ENCODE measurements at regions not wholly inside any gene's neighbourhood (a gene's known extent, or its start where the extent isn't known, plus 50 kb on each side); places are given as distances from the start of the nearest gene placed in this dataset.

DNA sequence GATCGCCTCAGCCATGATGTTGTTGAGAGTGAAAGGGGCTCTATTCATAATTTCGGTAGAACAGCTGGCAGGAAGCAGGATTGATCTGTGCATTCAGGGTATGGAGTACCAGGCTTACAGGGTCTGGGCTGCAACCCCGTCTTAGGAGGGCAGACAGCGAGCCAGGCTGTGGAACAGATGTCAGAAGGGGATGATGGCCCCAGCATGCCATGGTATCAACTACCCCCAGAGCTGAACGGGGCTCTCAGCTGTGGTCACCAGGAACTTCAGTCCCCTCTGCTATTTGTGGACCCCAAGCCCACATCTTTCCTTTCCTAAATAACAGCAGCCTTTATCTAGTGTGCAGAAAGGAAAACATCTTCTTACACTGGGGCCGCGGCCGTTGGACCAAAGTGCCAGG lies 422.2 kb upstream of the SALL3 start:
- ATAC-seq (no peak), DNase-seq (no peak)
- H3K9me3 Mint-ChIP-seq = peaks cover 11% of the 10 kb centered on the region
- no peak overlapping the region for H3K4me3 Mint-ChIP-seq
- no peaks in the 10 kb centered on the region for H3K4me1 Mint-ChIP-seq
- no peaks in the 10 kb centered on the region for H3K27me3 Mint-ChIP-seq
- no peaks in the 10 kb centered on the region for H3K36me3 Mint-ChIP-seq (ENCODE audit: low read depth)
- no peak overlapping the region for H3K27ac Mint-ChIP-seq

DNA sequence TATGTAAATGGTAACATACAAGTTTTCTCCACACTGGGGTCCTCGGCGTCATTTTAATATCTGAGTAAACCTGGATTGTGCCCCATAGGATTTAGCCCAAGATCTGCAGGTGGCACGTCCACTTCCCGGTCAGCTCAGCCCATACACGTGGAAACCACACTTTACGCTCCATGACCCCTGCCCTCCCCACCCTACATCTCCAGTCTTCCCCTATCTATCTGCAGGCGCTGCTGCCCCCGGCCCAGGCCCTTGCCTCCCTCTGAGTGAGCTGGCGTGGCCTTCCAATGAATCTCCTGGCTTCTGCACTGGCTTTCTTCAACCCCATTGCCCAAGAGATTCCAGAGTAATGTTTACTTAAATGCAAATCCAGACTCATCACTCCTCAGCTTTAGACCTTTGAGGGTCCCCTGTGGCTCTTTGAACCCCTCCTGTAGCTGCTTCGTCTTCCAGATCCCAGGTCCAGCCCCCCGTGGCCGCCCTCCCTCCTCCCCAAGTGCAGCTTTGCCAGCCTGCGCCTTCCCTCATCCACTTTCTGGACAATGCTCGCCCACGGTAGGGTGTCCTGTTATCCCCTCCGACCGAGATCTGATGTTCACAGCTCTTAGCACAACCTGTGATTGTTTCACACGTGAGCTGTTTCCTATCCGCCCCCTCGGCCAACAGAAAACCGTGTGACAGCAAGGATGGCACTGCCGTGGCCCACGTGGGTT lies 421.4 kb upstream of the SALL3 start:
- no peak overlapping the region for H3K4me3 Mint-ChIP-seq
- ATAC-seq (no peak), DNase-seq (no peak)
- H3K4me1 Mint-ChIP-seq = no peaks in the 10 kb centered on the region
- H3K9me3 Mint-ChIP-seq = peaks cover 11% of the 10 kb centered on the region
- no peaks in the 10 kb centered on the region for H3K27me3 Mint-ChIP-seq
- no peak overlapping the region for H3K27ac Mint-ChIP-seq
- H3K36me3 Mint-ChIP-seq (ENCODE audit: low read depth) = no peaks in the 10 kb centered on the region

DNA sequence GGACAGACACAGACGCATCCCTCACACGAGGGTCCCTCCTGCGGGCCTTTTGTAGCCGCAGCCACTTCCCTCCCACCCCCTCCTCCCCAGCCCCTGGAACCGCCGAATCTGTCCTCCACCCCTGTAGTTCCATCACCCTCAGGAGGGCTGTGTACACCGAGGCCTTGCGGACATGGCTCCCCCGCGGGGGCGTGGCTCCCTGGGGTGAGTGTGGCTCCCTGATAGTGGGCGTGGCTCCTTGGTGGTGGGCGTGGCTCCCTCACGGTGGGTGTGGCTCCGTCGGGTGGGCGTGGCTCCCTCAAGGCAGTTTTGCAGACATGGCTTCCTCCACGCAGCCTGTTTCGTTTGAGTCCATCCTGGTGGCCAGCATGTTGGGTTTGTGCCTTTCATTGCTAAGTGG lies 420.7 kb upstream of the SALL3 start:
- no peaks in the 10 kb centered on the region for H3K36me3 Mint-ChIP-seq (ENCODE audit: low read depth)
- H3K27me3 Mint-ChIP-seq = no peaks in the 10 kb centered on the region
- no peak overlapping the region for H3K27ac Mint-ChIP-seq
- H3K9me3 Mint-ChIP-seq = peaks cover 11% of the 10 kb centered on the region
- DNase-seq (no peak), ATAC-seq (no peak)
- no peaks in the 10 kb centered on the region for H3K4me1 Mint-ChIP-seq
- H3K4me3 Mint-ChIP-seq = no peak overlapping the region

DNA sequence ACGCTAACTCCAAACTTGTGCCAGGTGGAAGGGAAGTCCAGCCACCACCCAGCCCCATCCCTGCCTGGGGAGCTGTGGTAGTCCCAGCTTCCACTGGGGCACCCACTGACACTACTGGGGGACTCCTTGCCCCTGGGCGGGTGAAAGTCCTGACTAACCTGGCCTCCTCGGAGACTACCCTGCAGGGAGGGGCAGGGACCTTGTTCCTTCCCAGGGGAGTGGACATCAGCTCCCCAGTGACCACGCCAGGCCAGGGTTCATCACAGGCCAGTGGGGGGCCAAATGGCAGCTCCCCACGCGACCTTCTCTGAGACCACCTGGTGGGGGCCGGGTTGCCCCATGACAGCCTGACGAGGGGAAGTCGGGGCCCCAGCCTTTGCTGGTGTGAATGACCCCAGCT lies 420.0 kb upstream of the SALL3 start:
- no peak for ATAC-seq
- Mint-ChIP-seq H3K4me1 (no peaks in the 10 kb centered on the region), H3K9me3 (peaks cover 10% of the 10 kb centered on the region), H3K4me3 (no peak overlapping the region), H3K27ac (no peak overlapping the region), H3K27me3 (no peaks in the 10 kb centered on the region), H3K36me3 (ENCODE audit: low read depth) (no peaks in the 10 kb centered on the region)
- no peak for DNase-seq

DNA sequence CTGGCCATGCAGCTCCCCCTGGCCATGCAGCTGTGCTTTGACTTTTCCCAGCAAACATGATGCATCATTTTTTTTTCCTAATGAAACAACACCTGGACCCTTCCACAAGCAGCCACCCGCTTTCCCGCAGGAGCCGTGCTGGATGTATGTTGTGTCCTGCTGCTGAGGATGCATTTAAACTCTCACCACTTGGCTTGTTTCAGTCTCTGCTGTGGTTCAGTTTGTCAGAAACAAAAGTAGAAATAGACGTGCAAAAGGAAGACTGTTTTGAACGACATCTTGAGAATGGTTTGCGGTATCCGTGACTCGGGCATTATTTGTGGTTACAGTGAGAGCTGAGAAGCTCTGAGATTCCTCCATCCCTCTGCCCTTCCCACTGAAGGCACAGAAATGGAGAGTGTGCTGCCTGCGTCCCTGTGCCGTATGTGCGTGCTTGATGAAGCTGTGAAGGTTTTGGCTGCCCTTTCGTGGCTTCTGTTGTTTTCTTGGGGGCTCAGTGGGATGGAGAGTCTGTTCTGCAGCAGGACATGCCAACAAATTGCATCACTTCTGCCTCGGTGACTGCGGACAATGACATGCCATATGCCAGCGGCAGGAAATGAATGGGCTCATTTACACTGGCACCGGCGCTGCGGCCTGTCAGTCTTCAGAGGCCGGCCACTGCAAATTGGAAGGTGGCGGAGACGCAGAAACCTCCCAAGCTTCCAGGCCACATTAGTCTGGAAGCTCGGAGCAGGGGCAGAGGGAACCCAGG lies 417.7 kb upstream of the SALL3 start:
- ATAC-seq (no peak), DNase-seq (no peak)
- Mint-ChIP-seq H3K27ac (no peak overlapping the region), H3K4me1 (no peaks in the 10 kb centered on the region), H3K36me3 (ENCODE audit: low read depth) (no peaks in the 10 kb centered on the region), H3K4me3 (no peak overlapping the region), H3K9me3 (no peaks in the 10 kb centered on the region), H3K27me3 (no peaks in the 10 kb centered on the region)

DNA sequence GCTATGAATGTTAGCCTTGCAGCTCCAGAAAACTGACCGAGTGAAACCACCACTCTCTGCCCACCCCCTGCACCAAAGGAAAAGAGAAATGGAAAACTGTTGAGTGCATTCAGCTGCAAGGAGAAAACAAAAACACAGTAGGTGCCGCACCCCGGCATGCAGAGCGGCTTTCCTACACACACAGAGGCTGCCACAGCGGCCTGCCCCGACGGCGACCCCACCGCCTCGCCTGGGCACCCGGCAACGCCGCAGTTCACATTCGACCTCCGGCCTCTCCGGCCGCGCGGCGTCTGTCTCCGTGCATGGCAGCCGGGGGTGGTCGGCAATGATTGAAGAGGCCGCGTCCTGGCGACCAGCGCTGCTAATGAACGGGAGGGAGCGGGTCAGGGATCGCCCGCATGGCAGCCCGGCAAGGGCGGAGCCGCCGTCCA lies 417.1 kb upstream of the SALL3 start:
- Mint-ChIP-seq H3K27me3 (no peaks in the 10 kb centered on the region), H3K4me3 (no peak overlapping the region), H3K4me1 (no peaks in the 10 kb centered on the region), H3K36me3 (ENCODE audit: low read depth) (no peaks in the 10 kb centered on the region), H3K27ac (no peak overlapping the region), H3K9me3 (peaks cover 5% of the 10 kb centered on the region)
- ATAC-seq (no peak), DNase-seq (no peak)

DNA sequence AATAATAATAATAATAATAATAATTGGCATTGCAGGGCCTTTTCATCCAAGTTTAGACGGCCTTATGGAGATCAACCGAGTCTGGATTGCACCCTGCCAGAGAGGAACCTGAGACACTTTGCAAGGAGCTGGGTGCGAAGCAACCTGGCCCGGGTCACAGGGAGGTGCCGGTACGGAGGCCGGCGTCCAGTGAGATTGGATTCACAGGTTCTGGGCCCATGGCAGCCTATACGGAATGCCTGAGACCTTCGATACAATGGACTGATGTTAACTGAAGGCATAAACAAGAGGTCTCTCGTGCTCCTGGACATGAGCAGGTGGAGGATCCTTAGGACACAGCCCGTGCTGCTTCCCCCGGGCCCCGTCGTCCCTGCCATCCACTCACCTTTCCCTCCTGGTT lies 416.5 kb upstream of the SALL3 start:
- peaks cover 5% of the 10 kb centered on the region for H3K9me3 Mint-ChIP-seq
- DNase-seq (no peak), ATAC-seq (no peak)
- H3K27ac Mint-ChIP-seq = no peak overlapping the region
- no peaks in the 10 kb centered on the region for H3K36me3 Mint-ChIP-seq (ENCODE audit: low read depth)
- no peak overlapping the region for H3K4me3 Mint-ChIP-seq
- no peaks in the 10 kb centered on the region for H3K4me1 Mint-ChIP-seq
- no peaks in the 10 kb centered on the region for H3K27me3 Mint-ChIP-seq

DNA sequence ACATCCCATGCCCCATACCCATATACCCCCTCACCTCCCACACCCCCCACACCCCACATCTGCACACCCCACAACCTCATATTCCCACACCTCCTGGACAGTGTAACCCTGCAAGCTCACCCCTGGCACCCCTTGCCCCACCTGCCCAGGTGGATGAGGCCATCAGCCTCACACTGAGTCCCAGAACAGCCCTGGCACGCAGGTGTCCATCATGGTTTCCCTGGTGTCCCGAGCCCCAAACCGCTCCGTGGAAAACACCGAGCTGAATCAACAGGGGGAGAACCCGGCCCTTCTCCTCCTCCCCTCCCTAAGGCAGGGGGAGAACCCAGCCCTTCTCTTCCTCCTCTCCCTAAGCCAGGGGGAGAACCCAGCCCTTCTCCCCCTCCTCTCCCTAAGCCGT lies 415.6 kb upstream of the SALL3 start:
- ATAC-seq = no peak
- no peak overlapping the region for H3K4me3 Mint-ChIP-seq
- no peaks in the 10 kb centered on the region for H3K36me3 Mint-ChIP-seq (ENCODE audit: low read depth)
- no peak overlapping the region for H3K27ac Mint-ChIP-seq
- no peaks in the 10 kb centered on the region for H3K27me3 Mint-ChIP-seq
- H3K9me3 Mint-ChIP-seq = peaks cover 12% of the 10 kb centered on the region
- no peak for DNase-seq
- H3K4me1 Mint-ChIP-seq = no peaks in the 10 kb centered on the region

DNA sequence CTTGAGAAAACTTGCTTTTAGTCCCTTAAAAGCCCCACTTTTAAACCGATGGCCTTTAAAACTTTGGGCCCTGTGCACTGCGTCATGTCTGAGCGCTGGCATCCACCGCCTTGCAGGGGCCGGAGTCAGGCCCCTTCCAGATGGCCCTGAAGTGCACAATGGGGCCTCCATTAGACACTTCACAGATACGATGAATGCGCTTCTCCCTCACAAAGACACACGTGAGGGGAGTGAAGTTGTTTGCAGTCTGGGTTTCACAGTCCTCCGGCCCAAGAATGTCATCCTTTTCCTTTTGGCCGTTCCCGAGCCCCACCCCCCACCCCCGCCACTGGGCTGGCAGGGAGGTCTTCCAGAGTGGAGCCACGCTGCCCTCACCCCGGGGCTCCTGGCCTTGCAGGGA lies 415.1 kb upstream of the SALL3 start:
- ATAC-seq (no peak), DNase-seq (no peak)
- peaks cover 12% of the 10 kb centered on the region for H3K9me3 Mint-ChIP-seq
- no peak overlapping the region for H3K27ac Mint-ChIP-seq
- H3K36me3 Mint-ChIP-seq (ENCODE audit: low read depth) = no peaks in the 10 kb centered on the region
- no peaks in the 10 kb centered on the region for H3K27me3 Mint-ChIP-seq
- H3K4me3 Mint-ChIP-seq = no peak overlapping the region
- H3K4me1 Mint-ChIP-seq = no peaks in the 10 kb centered on the region

DNA sequence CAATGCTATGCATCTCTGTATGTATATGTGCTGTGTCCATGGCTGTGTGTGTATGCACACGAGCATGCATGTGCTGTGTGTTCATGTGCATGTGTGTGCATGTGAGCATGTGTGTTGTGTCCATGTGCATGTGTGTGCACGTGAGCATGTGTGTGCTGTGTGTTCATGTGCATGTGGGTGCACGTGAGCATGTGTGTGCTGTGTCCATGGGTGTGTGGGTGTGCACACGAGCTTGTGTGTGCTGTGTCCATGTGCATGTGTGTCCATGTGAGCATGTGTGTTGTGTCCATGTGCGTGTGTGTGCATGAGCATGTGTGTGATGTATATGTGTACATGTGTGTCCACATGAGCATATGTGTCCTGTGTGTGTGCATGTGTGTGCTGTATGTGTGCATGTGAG lies 414.4 kb upstream of the SALL3 start:
- Mint-ChIP-seq H3K27me3 (no peaks in the 10 kb centered on the region), H3K27ac (no peak overlapping the region), H3K9me3 (peaks cover 12% of the 10 kb centered on the region), H3K4me3 (no peak overlapping the region), H3K36me3 (ENCODE audit: low read depth) (no peaks in the 10 kb centered on the region), H3K4me1 (no peaks in the 10 kb centered on the region)
- DNase-seq (no peak), ATAC-seq (no peak)

DNA sequence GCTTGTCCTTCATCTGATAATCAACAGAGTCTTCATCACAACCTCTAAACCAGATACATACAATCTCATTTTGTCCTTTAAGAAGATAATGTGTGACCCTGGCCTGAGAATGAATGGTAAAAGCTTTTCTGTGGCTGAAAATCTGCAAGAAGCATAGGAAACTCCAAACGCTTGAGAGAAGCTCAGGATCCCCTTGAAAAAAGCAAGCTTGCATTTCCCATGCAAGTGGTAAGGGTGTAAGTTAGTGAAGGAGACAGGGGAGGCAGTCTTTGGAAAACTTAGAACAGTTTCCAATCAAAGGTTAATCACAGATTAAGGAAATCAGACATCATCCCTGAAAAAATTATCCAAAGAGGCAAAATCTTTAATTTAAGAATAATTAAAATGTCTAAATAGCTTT lies 413.6 kb upstream of the SALL3 start:
- no peaks in the 10 kb centered on the region for H3K4me1 Mint-ChIP-seq
- ATAC-seq (no peak), DNase-seq (no peak)
- H3K4me3 Mint-ChIP-seq = no peak overlapping the region
- H3K36me3 Mint-ChIP-seq (ENCODE audit: low read depth) = no peaks in the 10 kb centered on the region
- peaks cover 12% of the 10 kb centered on the region for H3K9me3 Mint-ChIP-seq
- H3K27ac Mint-ChIP-seq = no peak overlapping the region
- no peaks in the 10 kb centered on the region for H3K27me3 Mint-ChIP-seq

DNA sequence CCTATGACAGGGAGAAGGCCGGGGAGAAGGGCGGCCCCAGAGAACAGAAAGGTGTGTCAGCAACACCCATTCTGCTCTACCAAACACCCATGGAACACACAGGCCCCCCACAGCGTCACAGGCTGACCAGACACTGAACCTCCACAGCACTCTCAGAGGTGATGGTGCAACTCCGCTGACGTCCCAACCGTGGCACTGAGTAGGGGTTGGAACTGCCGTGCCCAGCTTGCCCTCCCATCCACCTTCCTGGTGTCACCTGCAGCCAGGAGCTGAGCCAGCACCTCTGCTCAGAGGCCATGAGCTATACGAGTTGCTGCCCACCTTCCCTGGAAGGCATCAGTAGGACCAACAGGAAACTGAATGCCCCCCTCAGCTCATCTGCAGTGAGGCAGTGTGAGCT lies 412.9 kb upstream of the SALL3 start:
- no peaks in the 10 kb centered on the region for H3K36me3 Mint-ChIP-seq (ENCODE audit: low read depth)
- DNase-seq = no peak
- H3K9me3 Mint-ChIP-seq = peaks cover 12% of the 10 kb centered on the region
- no peaks in the 10 kb centered on the region for H3K27me3 Mint-ChIP-seq
- no peaks in the 10 kb centered on the region for H3K4me1 Mint-ChIP-seq
- no peak overlapping the region for H3K4me3 Mint-ChIP-seq
- no peak for ATAC-seq
- no peak overlapping the region for H3K27ac Mint-ChIP-seq

DNA sequence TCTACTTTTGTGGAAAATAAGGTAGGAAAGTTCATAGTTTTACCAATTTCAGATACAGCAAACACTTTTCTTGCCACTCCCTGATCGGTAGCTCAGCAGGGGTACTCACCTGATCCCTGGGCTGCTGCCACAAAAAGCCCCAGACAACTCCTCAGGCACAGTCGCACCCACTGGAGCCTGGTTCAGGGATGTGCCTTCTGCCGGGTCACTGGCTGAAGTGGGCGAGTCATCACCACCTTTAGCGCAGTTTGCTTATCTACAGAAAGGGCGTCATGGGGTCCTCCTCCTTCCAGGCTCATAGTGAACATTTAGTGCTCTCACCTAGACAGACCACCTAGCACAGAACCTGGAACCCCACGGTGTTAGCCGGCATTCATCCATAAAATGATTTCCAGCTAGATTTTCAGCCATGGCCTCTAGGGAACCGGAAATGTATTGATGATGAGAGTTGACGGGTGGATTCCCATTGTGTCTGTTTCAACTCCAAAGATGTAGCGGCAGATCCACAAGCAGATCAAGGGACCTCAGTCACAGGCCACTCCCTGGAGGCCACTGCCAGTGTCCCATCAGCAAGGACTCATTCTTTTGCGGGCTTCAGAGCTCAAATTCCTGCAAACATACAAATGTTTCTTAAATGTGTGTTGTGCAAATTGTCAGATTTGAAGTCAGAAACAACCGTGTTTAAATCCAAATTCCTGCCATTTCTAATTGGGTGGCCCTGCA lies 408.4 kb upstream of the SALL3 start:
- H3K27ac Mint-ChIP-seq = no peak overlapping the region
- H3K27me3 Mint-ChIP-seq = no peaks in the 10 kb centered on the region
- ATAC-seq (no peak), DNase-seq (no peak)
- no peaks in the 10 kb centered on the region for H3K4me1 Mint-ChIP-seq
- H3K36me3 Mint-ChIP-seq (ENCODE audit: low read depth) = no peaks in the 10 kb centered on the region
- H3K9me3 Mint-ChIP-seq = peaks cover 34% of the 10 kb centered on the region
- H3K4me3 Mint-ChIP-seq = no peak overlapping the region

DNA sequence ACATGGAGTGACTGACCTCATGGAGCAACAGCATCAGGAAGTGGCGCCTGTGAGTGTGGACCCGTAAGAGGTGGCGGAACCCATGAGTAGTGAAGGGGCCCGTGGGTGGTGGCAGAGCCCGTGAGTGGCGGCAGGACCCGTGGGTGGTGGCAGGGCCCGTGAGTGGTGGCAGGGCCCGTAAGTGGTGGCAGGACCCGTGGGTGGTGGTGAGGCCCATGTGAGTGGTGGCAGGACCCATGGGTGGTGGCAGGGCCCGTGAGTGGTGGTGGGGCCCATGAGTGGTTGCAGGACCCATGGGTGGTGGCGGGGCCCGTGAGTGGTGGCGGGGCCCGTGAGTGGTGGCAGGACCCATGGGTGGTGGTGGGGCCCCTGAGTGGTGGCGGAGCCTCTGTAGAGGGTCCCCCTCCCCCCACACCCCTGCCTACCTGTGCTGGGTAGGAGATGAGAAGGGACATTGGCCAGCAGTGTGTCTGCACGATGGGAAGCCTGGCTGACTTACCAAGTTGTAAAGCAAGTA lies 407.7 kb upstream of the SALL3 start:
- Mint-ChIP-seq H3K27ac (no peak overlapping the region), H3K4me3 (no peak overlapping the region), H3K4me1 (no peaks in the 10 kb centered on the region), H3K36me3 (ENCODE audit: low read depth) (no peaks in the 10 kb centered on the region), H3K9me3 (peaks cover 34% of the 10 kb centered on the region), H3K27me3 (no peaks in the 10 kb centered on the region)
- ATAC-seq (no peak), DNase-seq (no peak)

DNA sequence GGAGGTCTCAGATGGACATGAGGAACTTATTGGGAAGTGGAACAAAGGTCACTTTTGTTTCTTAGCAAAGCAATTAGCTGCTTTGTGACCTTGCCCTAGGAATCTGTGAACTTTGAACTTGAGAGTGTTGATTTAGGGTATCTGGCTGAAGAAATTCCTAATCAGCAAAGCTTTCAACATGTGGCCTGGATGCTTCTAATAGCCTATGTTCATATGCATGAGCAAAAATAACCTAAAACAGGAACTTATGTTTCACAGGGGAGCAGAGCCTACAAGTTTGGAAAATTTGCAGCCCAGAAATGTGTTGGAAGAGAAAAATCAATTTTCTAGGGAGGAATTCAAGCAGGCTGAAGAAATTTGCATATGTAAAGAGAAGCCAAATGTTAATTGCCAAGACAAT lies 405.8 kb upstream of the SALL3 start:
- Mint-ChIP-seq H3K4me3 (no peak overlapping the region), H3K4me1 (no peaks in the 10 kb centered on the region), H3K9me3 (peaks cover 24% of the 10 kb centered on the region), H3K27ac (no peak overlapping the region), H3K27me3 (no peaks in the 10 kb centered on the region), H3K36me3 (ENCODE audit: low read depth) (no peaks in the 10 kb centered on the region)
- DNase-seq (no peak), ATAC-seq (no peak)
